PC-9 (cell line): ENCODE measurements at regions not wholly inside any gene's neighbourhood (a gene's known extent, or its start where the extent isn't known, plus 50 kb on each side); places are given as distances from the start of the nearest gene placed in this dataset.

ENCODE experiments used
- CTCF ChIP-seq: fragments of 200-600 bp; sonication (generic); conservative IDR thresholded peaks from 2 replicates; pipeline ENCODE4 v1.6.1; 2017; ENCODE audit warnings: mixed run types, antibody characterized with exemption, mild to moderate bottlenecking, moderate library complexity
- EZH2 ChIP-seq: fragments of 200-600 bp; sonication (generic); IDR thresholded peaks from 2 replicates; pipeline ENCODE4 v1.8.0; 2017; ENCODE audit warnings: antibody characterized with exemption, low read depth

GRCh38 chr7:37514497-37514896 is 65.8 kb upstream of the ELMO1 start:
- no peak for TF ChIP-seq EZH2
- no peak for TF ChIP-seq CTCF
